Fibroblast of skin of right biceps (primary cell): ENCODE measurements at regions not wholly inside any gene's neighbourhood (a gene's known extent, or its start where the extent isn't known, plus 50 kb on each side); places are given as distances from the start of the nearest gene placed in this dataset.
"Not testable (repeated sequence)": the region's sequence is repeated elsewhere in the genome, so short reads cannot be mapped to it uniquely, and the experiment has no call there.

ENCODE experiments used
- DNase-seq: peaks from one replicate; pipeline ENCODE4 v3.0.0-alpha.2; 2013

- DNase-seq: no peak
Measured at GRCh38 chr12:34397591-34398365, 375.5 kb downstream of the ALG10 start.

- no peak for DNase-seq
Measured at GRCh38 chr12:34398366-34398705, 376.0 kb downstream of the ALG10 start.

- no peak for DNase-seq
Measured at GRCh38 chr12:34398706-34399630, 376.7 kb downstream of the ALG10 start.

GRCh38 chr12:34399631-34400410 lies 377.5 kb downstream of the ALG10 start:
- DNase-seq: no peak

GRCh38 chr12:34400411-34400881 lies 378.1 kb downstream of the ALG10 start:
- no peak for DNase-seq

- no peak for DNase-seq
Measured at GRCh38 chr12:34400986-34401658, 378.8 kb downstream of the ALG10 start.

GRCh38 chr12:34401659-34402227 lies 379.4 kb downstream of the ALG10 start:
- no peak for DNase-seq

GRCh38 chr12:34402228-34402898 lies 380.1 kb downstream of the ALG10 start:
- no peak for DNase-seq

- DNase-seq: no peak
Measured at GRCh38 chr12:34402899-34403705, 380.8 kb downstream of the ALG10 start.

- no peak for DNase-seq
Measured at GRCh38 chr12:34403706-34404376, 381.5 kb downstream of the ALG10 start.

GRCh38 chr12:34404377-34405285 lies 382.3 kb downstream of the ALG10 start:
- no peak for DNase-seq

GRCh38 chr12:34405286-34406227 lies 383.3 kb downstream of the ALG10 start:
- DNase-seq: no peak

GRCh38 chr12:34406228-34406995 lies 384.1 kb downstream of the ALG10 start:
- no peak for DNase-seq

- DNase-seq: no peak
Measured at GRCh38 chr12:34406996-34407300, 384.7 kb downstream of the ALG10 start.

- no peak for DNase-seq
Measured at GRCh38 chr12:34407813-34408212, 385.5 kb downstream of the ALG10 start.

GRCh38 chr12:34431509-34431908 lies 409.2 kb downstream of the ALG10 start:
- DNase-seq: not testable (repeated sequence)
